A673 (cell line): ENCODE measurements at regions not wholly inside any gene's neighbourhood (a gene's known extent, or its start where the extent isn't known, plus 50 kb on each side); places are given as distances from the start of the nearest gene placed in this dataset.

Experiments used
- BruUV-seq: library from RNA; stranded (reverse); fragments of 400-500 nt; replicated peaks from 2 replicates; lab custom pipeline; 2021; lab: Mats Ljungman, UMichigan
- CTCF ChIA-PET: fragments of 300-600 bp; sonication (Branson Sonifier 250); formaldehyde crosslinking; loops from one replicate; lab custom pipeline; 2022; ENCODE audit warnings: antibody characterized with exemption; lab: Charles Lee
- POLR2A ChIA-PET: fragments of 300-600 bp; sonication (Branson Sonifier 250); formaldehyde crosslinking; loops from one replicate; lab custom pipeline; 2022; ENCODE audit warnings: antibody characterized with exemption; ENCODE audit not compliant: low non-redundant PET; lab: Charles Lee
- DNase-seq: peaks from one replicate; pipeline ENCODE4 v3.0.0-alpha.2; 2015; ENCODE audit warnings: low spot score
- H3K27ac ChIP-seq: fragments of 200-600 bp; sonication (generic); 2 replicates; pipeline ENCODE4 v1.5.1; 2016; ENCODE audit warnings: mixed run types, low read depth, mild to moderate bottlenecking, mixed read lengths, antibody characterized with exemption, low read length; ENCODE audit not compliant: poor library complexity, severe bottlenecking
- H3K27me3 ChIP-seq: fragments of 200-600 bp; sonication (generic); replicated peaks from 2 replicates; pipeline ENCODE4 v1.6.1; 2017; ENCODE audit warnings: mixed run types, low read depth, mild to moderate bottlenecking, mixed read lengths, antibody characterized with exemption, low read length; ENCODE audit not compliant: insufficient read depth, poor library complexity
- H3K36me3 ChIP-seq: fragments of 200-600 bp; sonication (generic); 2 replicates; pipeline ENCODE4 v1.6.1; 2016; ENCODE audit warnings: mixed run types, mild to moderate bottlenecking, mixed read lengths, antibody characterized with exemption, low read length; ENCODE audit not compliant: insufficient read depth, poor library complexity, severe bottlenecking
- H3K4me1 ChIP-seq: fragments of 200-600 bp; sonication (generic); 2 replicates; pipeline ENCODE4 v1.6.1; 2017; ENCODE audit warnings: mixed run types, mild to moderate bottlenecking, mixed read lengths, antibody characterized with exemption, low read length; ENCODE audit not compliant: insufficient read depth, poor library complexity, severe bottlenecking
- H3K4me3 ChIP-seq: fragments of 200-600 bp; sonication (generic); 2 replicates; pipeline ENCODE4 v1.5.1; 2016; ENCODE audit warnings: low read depth, mixed run types, mild to moderate bottlenecking, mixed read lengths, low read length; ENCODE audit not compliant: poor library complexity, severe bottlenecking
- H3K9me3 ChIP-seq: fragments of 200-600 bp; sonication (generic); 2 replicates; pipeline ENCODE4 v1.6.1; 2016; ENCODE audit warnings: mixed run types, low read depth, mild to moderate bottlenecking, mixed read lengths, antibody characterized with exemption, low read length; ENCODE audit not compliant: poor library complexity, severe bottlenecking
- CTCF ChIP-seq: fragments of 300-800, 200-600 bp; sonication (generic); conservative IDR thresholded peaks from 2 replicates; pipeline ENCODE4 v1.5.1; 2017; ENCODE audit warnings: low read depth, mild to moderate bottlenecking, antibody characterized with exemption, low read length, moderate library complexity, mixed read lengths
- EZH2 ChIP-seq: fragments of 200-600 bp; sonication (generic); IDR thresholded peaks from 2 replicates; pipeline ENCODE4 v1.6.1; 2017; ENCODE audit warnings: borderline replicate concordance, low read depth, mild to moderate bottlenecking, mixed read lengths, antibody characterized with exemption, low read length; ENCODE audit not compliant: poor library complexity, severe bottlenecking
- intact Hi-C: fragments of 100-400 bp; cut with micrococcal nuclease; formaldehyde crosslinking; loops from one replicate; pipeline ENCODE4 v1.10.0; 2022; ENCODE audit not compliant: unreplicated experiment

GRCh38 chr1:191151321-191151807 lies 673.7 kb upstream of the BRINP3 start:
- ChIA-PET POLR2A (no interaction called here), CTCF (no interaction called here)
- H3K27me3 ChIP-seq: no peaks in the 10 kb centered on the region
- no peak overlapping the region for H3K27ac ChIP-seq
- no peaks in the 10 kb centered on the region for H3K9me3 ChIP-seq
- intact Hi-C loops: no loop called here
- TF ChIP-seq EZH2 (no peak), CTCF (no peak)
- no peak for DNase-seq
- BruUV-seq: no TSS peak
- no peak overlapping the region for H3K4me3 ChIP-seq
- H3K4me1 ChIP-seq: no peaks in the 10 kb centered on the region
- no peaks in the 10 kb centered on the region for H3K36me3 ChIP-seq

- intact Hi-C loops: no loop called here
- no peak for DNase-seq
- Histone ChIP-seq H3K27ac (no peak overlapping the region), H3K27me3 (no peaks in the 10 kb centered on the region), H3K4me1 (no peaks in the 10 kb centered on the region), H3K4me3 (no peak overlapping the region), H3K9me3 (no peaks in the 10 kb centered on the region), H3K36me3 (no peaks in the 10 kb centered on the region)
- TF ChIP-seq CTCF (no peak), EZH2 (no peak)
- BruUV-seq: no TSS peak
- ChIA-PET POLR2A (no interaction called here), CTCF (no interaction called here)
Observed at GRCh38 chr1:191152776-191153175, 675.1 kb upstream of the BRINP3 start.

GRCh38 chr1:191155178-191155577 lies 677.5 kb upstream of the BRINP3 start:
- no peaks in the 10 kb centered on the region for H3K27me3 ChIP-seq
- intact Hi-C loops: no loop called here
- BruUV-seq: no TSS peak
- TF ChIP-seq CTCF (no peak), EZH2 (no peak)
- H3K27ac ChIP-seq: no peak overlapping the region
- CTCF ChIA-PET: no interaction called here
- no peak overlapping the region for H3K4me3 ChIP-seq
- no peaks in the 10 kb centered on the region for H3K9me3 ChIP-seq
- H3K4me1 ChIP-seq: no peaks in the 10 kb centered on the region
- POLR2A ChIA-PET: no interaction called here
- no peaks in the 10 kb centered on the region for H3K36me3 ChIP-seq
- no peak for DNase-seq
